IPS-NIHi7 (cell line): ENCODE measurements at regions not wholly inside any gene's neighbourhood (a gene's known extent, or its start where the extent isn't known, plus 50 kb on each side); places are given as distances from the start of the nearest gene placed in this dataset.
"Not testable (repeated sequence)": the region's sequence is repeated elsewhere in the genome, so short reads cannot be mapped to it uniquely, and the experiment has no call there.

ENCODE experiments used
- DNase-seq: peaks from one replicate; pipeline ENCODE4 v3.0.0; 2012; ENCODE audit warnings: mixed read lengths; ENCODE audit errors: extremely low spot score

- DNase-seq: peak; percentile 63
Observed at GRCh38 chr7:68238204-68238805, 1241.7 kb downstream of the TYW1 start.

- DNase-seq: no peak
Observed at GRCh38 chr7:68243128-68243527, 1246.5 kb downstream of the TYW1 start.

GRCh38 chr7:68244389-68244788, 1247.8 kb downstream of the TYW1 start:
- DNase-seq: no peak

- peak; percentile 42 for DNase-seq
Observed at GRCh38 chr7:68245688-68246087, 1249.1 kb downstream of the TYW1 start.

GRCh38 chr7:68246189-68246633, 1249.6 kb downstream of the TYW1 start:
- peak; percentile 53 for DNase-seq

GRCh38 chr7:68247126-68247525, 1250.5 kb downstream of the TYW1 start:
- DNase-seq: no peak

GRCh38 chr7:68247571-68247970, 1250.9 kb downstream of the TYW1 start:
- no peak for DNase-seq

- no peak for DNase-seq
Observed at GRCh38 chr7:68248973-68249372, 1252.3 kb downstream of the TYW1 start.

- DNase-seq: no peak
Observed at GRCh38 chr7:68249611-68250010, 1253.0 kb downstream of the TYW1 start.

- no peak for DNase-seq
Observed at GRCh38 chr7:68250143-68250542, 1253.5 kb downstream of the TYW1 start.

GRCh38 chr7:68254815-68255214, 1258.2 kb downstream of the TYW1 start:
- DNase-seq: not testable (repeated sequence)

GRCh38 chr7:68256295-68256694, 1259.7 kb downstream of the TYW1 start:
- DNase-seq: no peak

- DNase-seq: no peak
Observed at GRCh38 chr7:68258609-68259008, 1262.0 kb downstream of the TYW1 start.

GRCh38 chr7:68265258-68265657, 1268.6 kb downstream of the TYW1 start:
- DNase-seq: no peak

GRCh38 chr7:68266004-68266579, 1269.5 kb downstream of the TYW1 start:
- no peak for DNase-seq

- no peak for DNase-seq
Observed at GRCh38 chr7:68267486-68267885, 1270.9 kb downstream of the TYW1 start.

- DNase-seq: no peak
Observed at GRCh38 chr7:68269405-68269804, 1272.8 kb downstream of the TYW1 start.

- no peak for DNase-seq
Observed at GRCh38 chr7:68272507-68272906, 1275.9 kb downstream of the TYW1 start.

GRCh38 chr7:68276725-68277124, 1280.1 kb downstream of the TYW1 start:
- no peak for DNase-seq

GRCh38 chr7:68279827-68280400, 1283.3 kb downstream of the TYW1 start:
- DNase-seq: no peak

- DNase-seq: no peak
Observed at GRCh38 chr7:68280931-68281330, 1284.3 kb downstream of the TYW1 start.

GRCh38 chr7:68288144-68288593, 1291.5 kb downstream of the TYW1 start:
- no peak for DNase-seq

GRCh38 chr7:68291710-68292109, 1295.1 kb downstream of the TYW1 start:
- no peak for DNase-seq
